ENCODE measurements at regions not wholly inside any gene's neighbourhood (a gene's known extent, or its start where the extent isn't known, plus 50 kb on each side); places are given as distances from the start of the nearest gene placed in this dataset.

DNA sequence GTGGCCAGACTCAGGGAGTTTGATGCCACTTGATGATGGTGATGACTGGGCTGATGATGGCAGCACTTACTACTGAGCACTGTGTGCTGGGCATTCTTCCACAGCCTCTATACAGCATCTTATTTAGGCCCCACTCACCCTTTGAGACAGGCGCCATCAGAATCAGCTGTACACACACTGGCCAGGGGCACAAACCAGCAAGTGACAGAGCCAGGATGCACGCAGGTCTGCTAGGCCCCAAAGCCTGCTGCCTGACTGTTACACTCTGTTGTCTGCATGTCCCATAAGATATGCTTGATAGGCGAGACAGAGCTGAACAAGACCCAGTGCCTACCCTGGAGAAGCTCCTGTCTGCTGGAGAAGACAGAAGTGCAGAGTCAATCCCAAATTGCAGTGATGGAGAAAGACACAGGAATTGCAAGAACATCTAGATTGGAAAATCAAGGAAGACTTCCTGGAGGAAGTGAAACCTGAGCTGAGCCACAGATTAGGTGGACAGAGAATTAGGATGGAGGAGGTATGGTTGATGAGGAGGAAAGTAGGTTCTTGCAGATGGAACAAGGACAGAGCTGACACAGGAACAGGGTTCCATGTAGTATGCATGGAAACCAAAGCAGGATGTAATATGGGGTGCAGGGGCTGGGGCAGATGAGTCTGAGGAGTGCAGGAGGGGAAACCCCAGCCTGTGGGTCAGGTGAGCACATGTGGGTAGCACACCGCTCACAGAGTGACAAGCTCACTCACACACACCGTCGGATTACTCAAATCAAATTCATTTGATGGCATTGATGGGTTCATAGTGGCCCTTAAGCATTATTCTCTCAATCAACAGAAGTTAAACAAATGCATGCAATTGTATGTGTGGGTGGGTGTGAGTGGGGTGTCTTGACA, 117.3 kb downstream of the BEGAIN start:
- no peak for DNase-seq

GRCh38 chr14:100470523-100470897, 116.7 kb downstream of the BEGAIN start:
- DNase-seq: no peak

DNA sequence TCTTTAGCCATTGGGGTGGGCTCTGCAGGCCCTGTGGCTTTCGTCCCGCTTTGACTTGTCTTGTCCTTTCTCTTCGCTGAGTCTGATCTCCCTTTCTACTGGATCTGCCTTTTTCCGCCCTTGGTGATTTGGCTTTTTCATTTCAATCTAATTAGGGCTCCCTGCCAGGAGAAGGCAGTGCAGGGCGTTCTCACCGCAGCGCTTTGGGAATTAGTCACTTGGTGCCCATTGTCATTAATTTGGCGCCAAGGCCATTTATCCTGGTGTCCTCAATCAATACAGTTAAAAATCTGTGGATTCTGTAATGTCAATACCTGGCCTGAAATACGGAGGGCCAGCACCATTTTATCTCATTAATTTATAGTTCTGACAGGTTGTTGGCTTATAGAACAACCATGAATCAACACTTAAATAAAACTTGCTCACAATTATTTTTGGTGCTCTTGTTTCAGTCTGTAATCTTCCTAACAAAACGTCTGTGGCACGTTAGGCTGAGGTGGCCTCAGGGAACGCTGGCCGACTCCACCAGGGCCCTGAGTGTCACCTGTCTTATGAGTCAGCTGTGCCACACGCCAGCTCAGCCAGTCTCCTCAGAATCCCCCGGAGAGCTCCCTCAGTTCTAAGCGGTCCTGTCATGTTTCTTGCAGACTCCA, 115.7 kb downstream of the BEGAIN start:
- DNase-seq: no peak

GRCh38 chr14:100472094-100472455, 115.1 kb downstream of the BEGAIN start:
- no peak for DNase-seq

- DNase-seq: no peak
These were observed 114.7 kb downstream of the BEGAIN start for GRCh38 chr14:100472491-100472890.

DNA sequence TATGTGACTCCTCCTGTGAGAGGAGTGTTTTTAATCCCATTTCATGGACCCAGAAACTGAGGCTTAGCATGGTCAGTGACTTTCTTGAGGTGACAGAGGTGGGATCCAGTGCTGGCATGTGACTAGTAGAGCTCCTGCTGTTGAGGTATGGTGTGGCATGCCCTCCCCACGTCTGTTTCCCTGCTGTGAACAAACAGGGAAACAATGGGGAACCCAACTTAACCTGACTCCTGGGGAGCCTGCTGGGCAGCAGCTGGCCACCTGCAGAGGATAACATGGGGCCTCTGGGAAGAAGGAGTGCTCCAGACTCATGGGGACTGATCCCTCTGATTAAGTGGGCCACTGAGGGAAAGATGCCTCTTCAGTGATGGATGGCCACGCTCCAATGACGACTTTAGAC, 114.0 kb downstream of the BEGAIN start:
- no peak for DNase-seq

GRCh38 chr14:100474196-100474595, 113.0 kb downstream of the BEGAIN start:
- no peak for DNase-seq

- DNase-seq: no peak
These were observed 111.9 kb downstream of the BEGAIN start for GRCh38 chr14:100475268-100475667.

GRCh38 chr14:100476012-100476822, 111.0 kb downstream of the BEGAIN start:
- DNase-seq: no peak

- no peak for DNase-seq
These were observed 102.5 kb downstream of the BEGAIN start for GRCh38 chr14:100484531-100485267.

GRCh38 chr14:100486025-100486828, 101.0 kb downstream of the BEGAIN start:
- peak; percentile 32 for DNase-seq
